ENCODE measurements at regions not wholly inside any gene's neighbourhood (a gene's known extent, or its start where the extent isn't known, plus 50 kb on each side); places are given as distances from the start of the nearest gene placed in this dataset.

- H3K79me2 ChIP-seq (ENCODE audit: control insufficient read depth, insufficient read depth, low read length) = no peaks in the 10 kb centered on the region
- no peaks in the 10 kb centered on the region for H3K36me3 ChIP-seq (ENCODE audit: control insufficient read depth in 2 of 2, extremely low read depth in 1 of 2, insufficient read depth in 2 of 2, low read length in 2 of 2)
- peak overlapping the region; percentile 27 for H3K4me2 ChIP-seq (ENCODE audit: insufficient read depth, low read length)
- no peaks in the 10 kb centered on the region for H3K9me1 ChIP-seq (replicated peaks; ENCODE audit: control insufficient read depth, extremely low read depth, insufficient read depth, low read length)
- H3K9ac ChIP-seq (replicated peaks; ENCODE audit: extremely low read depth, insufficient read depth, low read length) = no peak overlapping the region
- no peaks in the 10 kb centered on the region for H4K20me1 ChIP-seq (replicated peaks; ENCODE audit: control insufficient read depth, extremely low read depth, insufficient read depth, low read length)
- DNase-seq (ENCODE audit: low read depth, low spot score) = peak; percentile 73
- TF ChIP-seq FOS (IDR thresholded peaks at IDR 0.05; ENCODE audit: borderline replicate concordance, insufficient read depth, low read length) (peak; percentile 90), JUN (IDR thresholded peaks at IDR 0.05; ENCODE audit: borderline replicate concordance, insufficient read depth, insufficient read length, low read depth) (peak; percentile 55), MYC (IDR thresholded peaks at IDR 0.05; ENCODE audit: low read depth, low read length) (no peak)
- CTCF ChIA-PET = interaction anchor here (0.8 to 1.1 kb wide), 5 partner anchors 11 to 685 kb away, joined by 3 to 4 read pairs (median 3); no protein-coding TSS in a partner anchor
- no peak overlapping the region for H3K4me3 ChIP-seq (replicated peaks in 1 of 3; ENCODE audit: insufficient read depth in 1 of 3, low read depth in 1 of 3, low read length in 3 of 3)
- H3K27ac ChIP-seq (ENCODE audit: insufficient read depth, low read depth, low read length) = peak overlapping the region; percentile 11
- peak overlapping the region; percentile 79 for H2AFZ ChIP-seq (ENCODE audit: low read depth, low read length)
- POLR2A ChIA-PET = no interaction called here
- peak; percentile 91 for FAIRE-seq
- no peaks in the 10 kb centered on the region for H3K9me3 ChIP-seq (replicated peaks; ENCODE audit: control insufficient read depth, insufficient read depth, low read length)
- dilution Hi-C loops (cut with MboI; ENCODE audit: extremely low pct_ligation_motif_present, low sequenced_read_pairs) (no loop called here), intact Hi-C loops (cut with micrococcal nuclease) (no loop called here)
- no peaks in the 10 kb centered on the region for H3K27me3 ChIP-seq (ENCODE audit: control insufficient read depth in 2 of 2, insufficient read depth in 2 of 2, low read length in 2 of 2)
- BruUV-seq (replicated peaks) = no TSS peak
- peaks cover 5% of the 10 kb centered on the region for H3K4me1 ChIP-seq (ENCODE audit: control insufficient read depth, extremely low read depth, insufficient read depth, low read length)
These were observed 203.8 kb downstream of the RDH14 start for GRCh38 chr2:18356676-18357075.

GRCh38 chr2:18349421-18349820 is 211.0 kb downstream of the RDH14 start:
- CTCF ChIA-PET = interaction anchor here (1.4 to 1.7 kb wide), 2 partner anchors 19 to 29 kb away, joined by 4 to 7 read pairs; no protein-coding TSS in a partner anchor
- dilution Hi-C loops (cut with MboI; ENCODE audit: extremely low pct_ligation_motif_present, low sequenced_read_pairs) = no loop called here
- no peaks in the 10 kb centered on the region for H3K4me1 ChIP-seq (ENCODE audit: control insufficient read depth, extremely low read depth, insufficient read depth, low read length)

More at GRCh38 chr2:18349421-18349820, 211.0 kb downstream of the RDH14 start:
- intact Hi-C loops (cut with micrococcal nuclease) = no loop called here
- DNase-seq (ENCODE audit: low read depth, low spot score) (no peak), FAIRE-seq (no peak)
- POLR2A ChIA-PET = no interaction called here
- TF ChIP-seq MYC (IDR thresholded peaks at IDR 0.05; ENCODE audit: low read depth, low read length) = no peak
- TF ChIP-seq POLR2A (IDR thresholded peaks at IDR 0.05; ENCODE audit: low read depth, low read length) = no peak
- no peak for TF ChIP-seq CTCF (IDR thresholded peaks at IDR 0.05; ENCODE audit: extremely low read depth in 1 of 2, insufficient read depth in 1 of 2, low read depth in 1 of 2, low read length in 2 of 2)
- TF ChIP-seq MAX (IDR thresholded peaks at IDR 0.05; ENCODE audit: insufficient read depth, insufficient read length) = no peak
- no peak for TF ChIP-seq POLR2AphosphoS5 (IDR thresholded peaks at IDR 0.05; ENCODE audit: insufficient read depth, low read depth, low read length)
- TF ChIP-seq FOS (IDR thresholded peaks at IDR 0.05; ENCODE audit: borderline replicate concordance, insufficient read depth, low read length) = no peak
- no peak for TF ChIP-seq EZH2 (IDR thresholded peaks at IDR 0.05; ENCODE audit: borderline replicate concordance, low read depth, low read length, severe bottlenecking)
- TF ChIP-seq JUN (IDR thresholded peaks at IDR 0.05; ENCODE audit: borderline replicate concordance, insufficient read depth, insufficient read length, low read depth) = no peak
- no peak for TF ChIP-seq GATA2 (IDR thresholded peaks at IDR 0.05; ENCODE audit: insufficient read depth, insufficient read length, low read depth, low read length)
- no peak overlapping the region for H2AFZ ChIP-seq (ENCODE audit: low read depth, low read length)
- no peaks in the 10 kb centered on the region for H3K9me3 ChIP-seq (replicated peaks; ENCODE audit: control insufficient read depth, insufficient read depth, low read length)
- H4K20me1 ChIP-seq (replicated peaks; ENCODE audit: control insufficient read depth, extremely low read depth, insufficient read depth, low read length) = no peaks in the 10 kb centered on the region
- no peaks in the 10 kb centered on the region for H3K9me1 ChIP-seq (replicated peaks; ENCODE audit: control insufficient read depth, extremely low read depth, insufficient read depth, low read length)
- no peak overlapping the region for H3K4me3 ChIP-seq (replicated peaks in 1 of 3; ENCODE audit: insufficient read depth in 1 of 3, low read depth in 1 of 3, low read length in 3 of 3)
- H3K79me2 ChIP-seq (ENCODE audit: control insufficient read depth, insufficient read depth, low read length) = no peaks in the 10 kb centered on the region
- H3K36me3 ChIP-seq (ENCODE audit: control insufficient read depth in 2 of 2, extremely low read depth in 1 of 2, insufficient read depth in 2 of 2, low read length in 2 of 2) = no peaks in the 10 kb centered on the region
- BruUV-seq (replicated peaks) = no TSS peak
- no peak overlapping the region for H3K9ac ChIP-seq (replicated peaks; ENCODE audit: extremely low read depth, insufficient read depth, low read length)
- H3K27me3 ChIP-seq (ENCODE audit: control insufficient read depth in 2 of 2, insufficient read depth in 2 of 2, low read length in 2 of 2) = no peaks in the 10 kb centered on the region
- H3K27ac ChIP-seq (ENCODE audit: insufficient read depth, low read depth, low read length) = no peak overlapping the region
- no peak overlapping the region for H3K4me2 ChIP-seq (ENCODE audit: insufficient read depth, low read length)

All from endothelial cell of umbilical vein (primary cell).